Endometrium (tissue), 2 donors: ENCODE measurements at regions not wholly inside any gene's neighbourhood (a gene's known extent, or its start where the extent isn't known, plus 50 kb on each side); places are given as distances from the start of the nearest gene placed in this dataset.
A peak's percentile ranks its signal among the peaks of the same experiment; 100 is the strongest.
"Not testable (repeated sequence)": the region's sequence is repeated elsewhere in the genome, so short reads cannot be mapped to it uniquely, and the experiment has no call there.

Experiments used
- FAIRE-seq: peaks from 2 replicates; lab custom pipeline; 2012; peaks lifted over from hg19 to GRCh38; lab: Jason Lieb, UNC
- donor health status: control.
- donor health status: control.

- no peak for FAIRE-seq
Observed at GRCh38 chr3:188974856-188975599, 196.7 kb upstream of the TPRG1 start.

GRCh38 chr3:188975600-188976314 lies 196.0 kb upstream of the TPRG1 start:
- FAIRE-seq = peak; percentile 21

GRCh38 chr3:188976407-188976806 lies 195.4 kb upstream of the TPRG1 start:
- no peak for FAIRE-seq

- FAIRE-seq = no peak
Observed at GRCh38 chr3:188978421-188979171, 193.2 kb upstream of the TPRG1 start.

DNA sequence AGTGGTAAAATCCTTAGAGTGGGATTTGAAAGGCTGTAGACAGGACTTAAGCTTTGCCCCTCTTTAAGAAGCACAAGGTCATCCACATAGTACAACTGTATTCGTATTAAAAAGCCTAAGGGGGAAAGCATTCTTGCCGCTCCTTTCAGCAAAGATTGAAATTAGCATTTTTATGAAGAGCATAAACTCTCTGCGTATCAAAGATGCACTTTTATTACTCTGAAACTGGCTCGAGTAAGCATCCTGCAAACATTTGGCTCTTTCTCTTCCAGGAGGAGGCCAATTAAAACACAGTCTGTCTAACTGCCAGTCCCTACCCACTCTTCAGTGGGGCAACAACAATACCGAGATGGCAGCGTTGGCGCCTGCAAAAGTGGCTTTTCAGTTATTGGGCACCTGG lies 192.5 kb upstream of the TPRG1 start:
- FAIRE-seq = no peak

- FAIRE-seq = no peak
Observed at GRCh38 chr3:188979669-188980310, 192.0 kb upstream of the TPRG1 start.

DNA sequence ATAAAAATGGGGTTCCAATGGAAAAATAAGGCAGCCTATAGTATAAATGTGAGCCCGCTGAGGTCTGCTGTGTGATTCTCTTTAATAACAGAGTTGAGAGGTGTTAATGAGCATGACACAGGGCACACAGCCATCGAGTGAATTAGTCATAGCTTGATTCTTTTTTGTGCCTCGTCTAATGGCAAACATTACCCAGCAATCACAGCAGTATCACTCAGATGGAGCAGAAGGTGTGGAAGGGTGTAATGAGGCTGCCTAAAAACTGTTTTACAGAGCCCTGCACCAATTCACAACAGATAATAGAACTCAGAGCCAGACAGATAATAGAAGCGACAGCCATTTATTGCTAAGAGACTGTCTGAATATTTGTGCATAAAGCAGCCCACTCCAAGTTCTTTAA lies 178.6 kb upstream of the TPRG1 start:
- FAIRE-seq = no peak

GRCh38 chr3:189001559-189001958 lies 170.2 kb upstream of the TPRG1 start:
- no peak for FAIRE-seq

DNA sequence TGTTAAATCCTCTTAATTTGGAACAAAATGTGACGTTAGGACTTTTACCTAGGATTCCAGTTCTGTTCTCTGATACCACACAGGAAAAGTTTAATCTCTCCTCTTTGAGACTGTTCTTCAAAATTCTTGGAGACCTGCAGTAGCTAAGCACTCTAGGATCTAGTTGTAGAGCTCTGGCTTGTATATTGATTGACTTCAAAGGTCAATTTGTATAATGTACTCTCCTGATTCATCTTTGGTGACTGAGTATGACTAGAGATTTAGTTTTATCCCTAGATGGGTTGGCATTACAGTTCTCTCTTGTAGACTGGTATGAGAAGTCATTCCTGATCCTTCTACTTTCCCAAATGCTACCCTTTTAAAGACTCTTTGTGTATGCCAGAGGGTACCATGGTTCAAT lies 168.4 kb upstream of the TPRG1 start:
- no peak for FAIRE-seq

DNA sequence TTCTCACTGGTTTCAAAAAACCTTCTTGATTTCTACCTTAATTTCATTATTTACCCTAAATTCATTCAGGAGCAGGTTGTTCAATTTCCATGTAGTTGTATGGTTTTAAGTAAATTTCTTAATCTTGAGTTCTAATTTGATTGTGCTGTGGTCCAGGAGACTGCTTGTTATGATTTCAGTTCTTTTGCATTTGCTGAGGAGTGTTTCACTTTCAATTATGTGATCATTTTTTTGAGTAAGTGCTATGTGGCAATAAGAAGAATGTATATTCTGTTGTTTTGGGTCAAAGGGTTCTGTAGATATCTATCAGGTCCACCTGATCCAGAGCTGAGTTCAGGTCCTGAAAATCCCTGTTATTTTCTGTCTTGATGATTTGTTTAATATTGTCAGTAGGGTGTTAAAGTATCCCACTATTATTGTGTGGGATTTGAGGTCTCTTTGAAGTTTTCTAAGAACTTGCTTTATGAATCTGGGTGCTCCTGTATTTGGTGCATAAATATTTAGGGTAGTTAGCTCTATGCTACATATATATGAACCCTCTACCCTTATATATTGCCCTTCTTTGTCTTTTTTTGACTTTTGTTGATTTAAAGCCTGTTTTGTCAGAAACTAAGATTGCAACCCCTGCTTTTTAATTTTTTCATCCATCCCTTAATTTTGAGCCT lies 158.4 kb upstream of the TPRG1 start:
- FAIRE-seq = no peak

- FAIRE-seq = no peak
Observed at GRCh38 chr3:189014526-189014925, 157.2 kb upstream of the TPRG1 start.

- FAIRE-seq = not testable (repeated sequence)
Observed at GRCh38 chr3:189022576-189023466, 148.9 kb upstream of the TPRG1 start.

- FAIRE-seq = no peak
Observed at GRCh38 chr3:189025866-189026265, 145.9 kb upstream of the TPRG1 start.

DNA sequence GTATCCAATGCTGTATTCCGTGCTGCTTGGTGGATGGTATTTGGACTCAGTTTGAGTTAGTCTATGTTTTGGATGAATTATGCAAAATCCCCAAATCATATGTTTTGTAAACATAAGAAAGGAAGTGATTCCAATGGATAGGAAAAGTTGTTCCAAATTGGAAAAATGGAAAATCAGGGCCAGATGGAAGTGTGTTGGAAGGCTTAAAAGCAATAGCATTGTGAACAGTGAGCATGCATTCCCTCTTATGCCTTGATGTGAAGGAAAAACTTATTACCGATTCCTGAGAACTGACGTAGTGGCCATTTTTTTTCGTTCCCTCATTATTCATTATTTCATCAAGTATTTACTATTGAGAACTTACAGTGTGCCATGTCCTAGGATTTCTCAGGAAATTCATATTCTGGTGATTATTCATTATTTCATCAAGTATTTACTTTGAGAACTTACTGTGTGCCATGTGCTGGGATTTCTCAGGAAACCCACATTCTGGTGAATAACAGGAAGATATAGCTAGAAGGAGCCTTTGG lies 144.1 kb upstream of the TPRG1 start:
- no peak for FAIRE-seq

GRCh38 chr3:189038773-189039745 lies 132.7 kb upstream of the TPRG1 start:
- FAIRE-seq = no peak

- no peak for FAIRE-seq
Observed at GRCh38 chr3:189040656-189041335, 131.0 kb upstream of the TPRG1 start.

- no peak for FAIRE-seq
Observed at GRCh38 chr3:189041482-189042090, 130.2 kb upstream of the TPRG1 start.

GRCh38 chr3:189042832-189043231 lies 128.9 kb upstream of the TPRG1 start:
- FAIRE-seq = no peak
